Activated naive CD4-positive, alpha-beta T cell treated with anti-CD3 and anti-CD28 coated beads, Interleukin-2, amount 10 ng/mL, durations not matched to agents 7 days and 5 days (primary cell): ENCODE measurements at regions not wholly inside any gene's neighbourhood (a gene's known extent, or its start where the extent isn't known, plus 50 kb on each side); places are given as distances from the start of the nearest gene placed in this dataset.

Experiments used
- CTCF ChIA-PET: fragments of 350-600 bp; sonication (Branson Sonifier 250); formaldehyde crosslinking; loops from one replicate; lab custom pipeline; 2021; ENCODE audit warnings: antibody characterized with exemption; lab: Charles Lee
- DNase-seq: peaks from one replicate; pipeline ENCODE4 v3.0.0-alpha.2; 2020
- H3K27ac Mint-ChIP-seq: one replicate; pipeline ENCODE4 v1.8.0; 2021; ENCODE audit warnings: mild to moderate bottlenecking, moderate library complexity, mixed read lengths
- H3K27me3 Mint-ChIP-seq: one replicate; pipeline ENCODE4 v1.8.0; 2021; ENCODE audit warnings: mild to moderate bottlenecking, mixed read lengths
- H3K36me3 Mint-ChIP-seq: one replicate; pipeline ENCODE4 v1.8.0; 2021; ENCODE audit warnings: mixed read lengths
- H3K4me1 Mint-ChIP-seq: one replicate; pipeline ENCODE4 v1.8.0; 2021; ENCODE audit warnings: mixed read lengths
- H3K4me3 Mint-ChIP-seq: one replicate; pipeline ENCODE4 v1.8.0; 2021; ENCODE audit warnings: mild to moderate bottlenecking, moderate library complexity, mixed read lengths
- H3K9me3 Mint-ChIP-seq: one replicate; pipeline ENCODE4 v1.8.0; 2021; ENCODE audit warnings: mixed read lengths

DNA sequence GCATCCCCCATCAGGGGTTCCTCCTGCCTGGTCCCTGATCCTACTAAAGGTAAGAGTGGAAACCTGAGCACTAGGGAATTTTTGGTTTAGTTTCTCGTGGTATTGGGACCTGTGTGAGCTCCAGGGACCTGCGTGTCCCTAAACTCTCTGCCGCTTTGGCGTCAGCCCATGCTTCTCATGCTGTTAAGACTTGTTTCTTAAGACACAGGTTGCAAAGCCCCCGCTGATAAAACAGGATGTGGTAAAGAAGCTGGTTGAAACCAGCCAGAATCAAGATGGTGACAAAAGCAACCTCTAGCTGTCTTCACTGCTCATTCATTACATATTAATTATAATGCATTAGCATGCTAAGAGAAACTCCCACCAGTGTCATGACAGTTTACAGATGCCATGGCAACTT, 64.6 kb downstream of the LYZL4 start:
- no peaks in the 10 kb centered on the region for H3K9me3 Mint-ChIP-seq

DNA sequence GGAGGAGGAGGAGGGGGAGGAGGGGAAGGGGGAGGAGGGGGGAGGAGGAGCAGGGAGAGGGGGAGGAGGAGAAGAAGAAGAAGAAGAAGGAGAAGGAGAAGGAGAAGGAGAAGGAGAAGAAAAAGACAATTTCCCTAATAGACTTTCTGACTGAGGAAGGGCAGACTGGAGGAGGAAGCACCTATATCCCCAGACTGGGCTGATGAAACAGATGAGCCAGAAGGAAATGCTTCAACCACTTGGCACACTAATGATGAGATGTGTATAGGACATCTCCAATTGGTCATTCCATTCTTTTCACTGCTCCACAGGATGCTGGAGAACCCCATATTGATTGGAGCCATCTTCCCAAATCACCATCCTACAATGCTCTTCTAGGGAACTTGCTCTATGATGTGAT, 69.9 kb downstream of the LYZL4 start:
- peaks cover 5% of the 10 kb centered on the region for H3K4me1 Mint-ChIP-seq
- H3K4me3 Mint-ChIP-seq, result no peak overlapping the region
- no peaks in the 10 kb centered on the region for H3K36me3 Mint-ChIP-seq
- no peak overlapping the region for H3K27ac Mint-ChIP-seq
- CTCF ChIA-PET, result no interaction called here
- DNase-seq, result no peak
- H3K27me3 Mint-ChIP-seq, result peaks cover 13% of the 10 kb centered on the region
- H3K9me3 Mint-ChIP-seq, result no peaks in the 10 kb centered on the region

More for the DNA sequence above, 64.6 kb downstream of the LYZL4 start:
- DNase-seq, result peak; percentile 26
- Mint-ChIP-seq H3K4me1 (peaks cover 12% of the 10 kb centered on the region), H3K27me3 (peaks cover 13% of the 10 kb centered on the region), H3K4me3 (no peak overlapping the region), H3K36me3 (no peaks in the 10 kb centered on the region), H3K27ac (no peak overlapping the region)
- CTCF ChIA-PET, result no interaction called here

DNA sequence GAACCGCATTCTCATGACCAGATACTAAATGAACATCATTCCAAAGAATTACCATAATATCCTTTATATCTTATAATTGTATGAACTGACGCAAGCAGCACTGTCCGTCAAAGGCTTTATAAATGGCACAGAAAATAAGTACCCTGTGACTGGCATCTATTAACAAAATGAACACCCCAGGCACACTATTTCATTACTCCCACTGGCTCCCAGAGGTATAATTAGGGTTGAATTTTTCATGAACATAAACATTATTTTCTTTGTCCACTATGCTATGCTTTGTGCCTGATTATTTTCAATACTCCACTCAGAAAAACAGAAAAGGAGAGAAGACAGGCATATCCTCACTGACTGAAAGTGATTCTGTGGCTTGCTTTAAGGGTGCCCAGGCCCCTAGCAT, 71.1 kb downstream of the LYZL4 start:
- Mint-ChIP-seq H3K27ac (no peak overlapping the region), H3K9me3 (no peaks in the 10 kb centered on the region), H3K36me3 (no peaks in the 10 kb centered on the region), H3K27me3 (peaks cover 13% of the 10 kb centered on the region), H3K4me3 (no peak overlapping the region), H3K4me1 (no peaks in the 10 kb centered on the region)
- no peak for DNase-seq
- CTCF ChIA-PET, result no interaction called here

GRCh38 chr3:42336103-42336502, 70.1 kb upstream of the CCK start:
- DNase-seq, result no peak
- no peak overlapping the region for H3K4me3 Mint-ChIP-seq
- peaks cover 6% of the 10 kb centered on the region for H3K27me3 Mint-ChIP-seq
- no peaks in the 10 kb centered on the region for H3K36me3 Mint-ChIP-seq
- H3K27ac Mint-ChIP-seq, result no peak overlapping the region
- H3K9me3 Mint-ChIP-seq, result no peaks in the 10 kb centered on the region
- H3K4me1 Mint-ChIP-seq, result no peaks in the 10 kb centered on the region
- CTCF ChIA-PET, result no interaction called here

GRCh38 chr3:42317137-42317536, 51.2 kb upstream of the CCK start:
- H3K27ac Mint-ChIP-seq, result no peak overlapping the region
- CTCF ChIA-PET, result no interaction called here
- peaks cover 29% of the 10 kb centered on the region for H3K9me3 Mint-ChIP-seq
- no peaks in the 10 kb centered on the region for H3K4me1 Mint-ChIP-seq
- DNase-seq, result no peak
- H3K27me3 Mint-ChIP-seq, result peaks cover 7% of the 10 kb centered on the region
- no peak overlapping the region for H3K4me3 Mint-ChIP-seq
- peaks cover 5% of the 10 kb centered on the region for H3K36me3 Mint-ChIP-seq
